Vagina (tissue), 2 donors: ENCODE measurements at regions not wholly inside any gene's neighbourhood (a gene's known extent, or its start where the extent isn't known, plus 50 kb on each side); places are given as distances from the start of the nearest gene placed in this dataset.

Experiments
- CTCF ChIP-seq, 3 experiments: fragments of 450-650 bp in 2 of 3; fragments of 200-600 bp in 1 of 3; sonication (generic) in 1 of 3; IDR thresholded peaks; one replicate each; pipeline ENCODE4 v1.5.1; 2017 to 2019; ENCODE audit warnings: antibody characterized with exemption in 3 of 3, mild to moderate bottlenecking in 2 of 3, moderate library complexity in 2 of 3
- POLR2A ChIP-seq, 2 donors: fragments of 450-650 bp; IDR thresholded peaks; one replicate each; pipeline ENCODE4 v1.6.1; 2017; ENCODE audit warnings: antibody characterized with exemption in 2 of 2, mild to moderate bottlenecking in 2 of 2, moderate library complexity in 2 of 2

GRCh38 chr1:193566735-193567134 lies 380.3 kb upstream of the B3GALT2 start:
- no peak for TF ChIP-seq CTCF (IDR thresholded peaks at IDR 0.05)
- no peak for TF ChIP-seq POLR2A (IDR thresholded peaks at IDR 0.05)
